ENCODE measurements at regions not wholly inside any gene's neighbourhood (a gene's known extent, or its start where the extent isn't known, plus 50 kb on each side); places are given as distances from the start of the nearest gene placed in this dataset.
A peak's percentile ranks its signal among the peaks of the same experiment; 100 is the strongest.

DNA sequence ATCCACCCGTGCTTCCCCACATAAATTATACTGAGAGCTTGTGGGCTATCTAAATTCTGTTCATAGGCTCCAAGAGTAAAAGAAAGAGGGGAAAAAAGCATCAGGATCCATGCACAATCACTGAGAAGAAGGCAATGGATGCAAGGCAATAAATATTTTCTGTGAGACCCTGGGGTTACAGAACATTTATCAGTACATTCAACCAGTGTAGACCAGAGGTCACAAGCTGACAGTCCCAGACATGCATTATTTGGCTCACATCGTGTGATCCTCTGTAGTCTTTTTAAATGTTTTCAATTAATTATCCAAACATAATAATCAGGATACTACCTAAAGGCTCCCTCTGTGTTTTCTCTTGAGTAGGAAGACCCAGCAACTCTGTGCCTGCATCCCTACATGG lies 267.9 kb upstream of the CAND1 start:
- in situ Hi-C loops (cut with MboI; ENCODE audit: low sequenced_read_pairs): no loop called here
- Histone ChIP-seq H3K9me3 (no peaks in the 10 kb centered on the region), H3K4me3 (no peak overlapping the region), H3K27me3 (ENCODE audit: low read depth) (no peaks in the 10 kb centered on the region), H3K4me1 (no peaks in the 10 kb centered on the region), H3K36me3 (replicated peaks) (no peaks in the 10 kb centered on the region)
- no peak for DNase-seq (ENCODE audit: low spot score in 2 of 2)

DNA sequence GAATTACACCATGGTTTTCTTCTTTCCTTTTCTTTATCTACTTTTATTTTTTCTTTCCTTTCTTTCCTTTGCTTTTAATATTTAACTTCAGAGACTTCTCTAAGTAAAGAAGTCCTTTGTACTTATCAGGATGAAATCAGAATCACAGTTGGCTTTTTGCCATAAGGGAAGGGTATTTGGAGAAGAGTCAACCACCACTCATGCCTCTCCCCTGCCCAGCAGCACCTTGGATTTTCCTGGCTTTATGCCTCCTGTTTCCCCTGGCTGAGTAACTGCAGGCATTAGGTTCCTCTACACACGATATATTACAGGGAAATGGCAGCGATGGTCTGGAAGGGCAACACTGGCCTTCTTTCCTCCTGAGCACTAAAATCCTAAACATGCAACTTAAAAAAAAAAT lies 266.4 kb upstream of the CAND1 start:
- no peaks in the 10 kb centered on the region for H3K36me3 ChIP-seq (replicated peaks)
- H3K4me3 ChIP-seq: no peak overlapping the region
- H3K27me3 ChIP-seq (ENCODE audit: low read depth): no peaks in the 10 kb centered on the region
- in situ Hi-C loops (cut with MboI; ENCODE audit: low sequenced_read_pairs): no loop called here
- no peak for DNase-seq (ENCODE audit: low spot score in 2 of 2)
- H3K4me1 ChIP-seq: no peaks in the 10 kb centered on the region
- H3K9me3 ChIP-seq: no peaks in the 10 kb centered on the region

DNA sequence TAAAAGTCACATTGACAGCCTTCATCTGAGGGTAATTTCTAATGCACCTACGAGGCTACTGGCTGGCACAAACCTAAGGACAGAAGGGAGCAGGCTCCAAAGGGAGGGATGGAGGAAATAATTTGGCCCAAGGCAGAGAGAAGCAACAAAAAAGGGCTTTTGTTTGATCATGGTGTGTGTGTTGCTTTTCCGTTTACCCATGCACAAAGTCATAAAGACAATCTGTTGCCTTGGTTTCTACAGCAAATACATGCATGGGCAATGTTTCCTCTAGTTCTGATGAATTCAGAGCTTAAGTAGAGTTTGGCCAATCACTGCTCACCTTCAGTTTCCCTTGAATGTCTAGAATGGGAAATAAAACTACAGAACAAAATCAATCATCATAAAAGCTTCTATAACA lies 262.5 kb upstream of the CAND1 start:
- H3K27me3 ChIP-seq (ENCODE audit: low read depth): no peaks in the 10 kb centered on the region; the same call in 1 of the 2 replicates
- in situ Hi-C loops (cut with MboI; ENCODE audit: low sequenced_read_pairs): no loop called here
- no peak overlapping the region for H3K4me3 ChIP-seq
- no peaks in the 10 kb centered on the region for H3K4me1 ChIP-seq
- H3K36me3 ChIP-seq (replicated peaks): no peaks in the 10 kb centered on the region
- no peaks in the 10 kb centered on the region for H3K9me3 ChIP-seq
- no peak for DNase-seq (ENCODE audit: low spot score in 2 of 2)

- Histone ChIP-seq H3K27me3 (ENCODE audit: low read depth) (no peaks in the 10 kb centered on the region; the same call in 1 of the 2 replicates), H3K4me3 (no peak overlapping the region)
- in situ Hi-C loops (cut with MboI; ENCODE audit: low sequenced_read_pairs): no loop called here
Observed at GRCh38 chr12:67014642-67015041, 254.5 kb upstream of the CAND1 start.

GRCh38 chr12:67018105-67018504 lies 251.1 kb upstream of the CAND1 start:
- no peak for DNase-seq (ENCODE audit: low spot score in 2 of 2)
- Histone ChIP-seq H3K4me3 (no peak overlapping the region), H3K9me3 (no peaks in the 10 kb centered on the region), H3K36me3 (replicated peaks) (no peaks in the 10 kb centered on the region), H3K4me1 (no peaks in the 10 kb centered on the region), H3K27me3 (ENCODE audit: low read depth) (no peaks in the 10 kb centered on the region)
- in situ Hi-C loops (cut with MboI; ENCODE audit: low sequenced_read_pairs): no loop called here

More at GRCh38 chr12:67014642-67015041, 254.5 kb upstream of the CAND1 start:
- Histone ChIP-seq H3K4me1 (no peaks in the 10 kb centered on the region), H3K36me3 (replicated peaks) (no peaks in the 10 kb centered on the region), H3K9me3 (no peaks in the 10 kb centered on the region)
- no peak for DNase-seq (ENCODE audit: low spot score in 2 of 2)

DNA sequence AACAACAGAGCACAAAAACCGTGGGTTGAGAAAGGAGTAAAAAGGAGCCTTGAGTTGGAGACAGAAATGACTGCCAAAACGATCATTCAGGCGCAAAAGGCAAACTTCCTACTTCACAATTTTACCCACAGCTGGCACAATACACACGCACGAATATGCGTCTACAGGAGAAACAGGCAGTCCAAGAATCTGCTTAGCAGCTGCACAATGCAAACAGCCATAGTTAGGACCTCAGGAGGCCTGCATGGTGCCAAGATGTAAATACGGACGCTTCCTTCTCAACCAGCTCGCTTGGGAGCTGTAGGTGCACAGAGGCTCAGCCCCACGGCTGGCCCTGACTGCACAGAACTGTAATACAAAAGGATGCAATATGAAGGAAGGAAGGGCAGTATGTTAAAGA lies 250.1 kb upstream of the CAND1 start:
- no peaks in the 10 kb centered on the region for H3K27me3 ChIP-seq (ENCODE audit: low read depth)
- in situ Hi-C loops (cut with MboI; ENCODE audit: low sequenced_read_pairs): no loop called here

GRCh38 chr12:67025543-67026114 lies 243.5 kb upstream of the CAND1 start:
- Histone ChIP-seq H3K27me3 (ENCODE audit: low read depth) (no peaks in the 10 kb centered on the region), H3K9me3 (no peaks in the 10 kb centered on the region), H3K4me3 (no peak overlapping the region), H3K36me3 (replicated peaks) (no peaks in the 10 kb centered on the region), H3K4me1 (no peaks in the 10 kb centered on the region; the same call in 1 of the 2 replicates)
- in situ Hi-C loops (cut with MboI; ENCODE audit: low sequenced_read_pairs): no loop called here
- peak; percentile 31 to 78 for DNase-seq (ENCODE audit: low spot score in 2 of 2)

More for the DNA sequence above, 250.1 kb upstream of the CAND1 start:
- H3K4me1 ChIP-seq: no peaks in the 10 kb centered on the region
- H3K36me3 ChIP-seq (replicated peaks): no peaks in the 10 kb centered on the region
- H3K4me3 ChIP-seq: no peak overlapping the region
- no peaks in the 10 kb centered on the region for H3K9me3 ChIP-seq
- DNase-seq (ENCODE audit: low spot score in 2 of 2): no peak

DNA sequence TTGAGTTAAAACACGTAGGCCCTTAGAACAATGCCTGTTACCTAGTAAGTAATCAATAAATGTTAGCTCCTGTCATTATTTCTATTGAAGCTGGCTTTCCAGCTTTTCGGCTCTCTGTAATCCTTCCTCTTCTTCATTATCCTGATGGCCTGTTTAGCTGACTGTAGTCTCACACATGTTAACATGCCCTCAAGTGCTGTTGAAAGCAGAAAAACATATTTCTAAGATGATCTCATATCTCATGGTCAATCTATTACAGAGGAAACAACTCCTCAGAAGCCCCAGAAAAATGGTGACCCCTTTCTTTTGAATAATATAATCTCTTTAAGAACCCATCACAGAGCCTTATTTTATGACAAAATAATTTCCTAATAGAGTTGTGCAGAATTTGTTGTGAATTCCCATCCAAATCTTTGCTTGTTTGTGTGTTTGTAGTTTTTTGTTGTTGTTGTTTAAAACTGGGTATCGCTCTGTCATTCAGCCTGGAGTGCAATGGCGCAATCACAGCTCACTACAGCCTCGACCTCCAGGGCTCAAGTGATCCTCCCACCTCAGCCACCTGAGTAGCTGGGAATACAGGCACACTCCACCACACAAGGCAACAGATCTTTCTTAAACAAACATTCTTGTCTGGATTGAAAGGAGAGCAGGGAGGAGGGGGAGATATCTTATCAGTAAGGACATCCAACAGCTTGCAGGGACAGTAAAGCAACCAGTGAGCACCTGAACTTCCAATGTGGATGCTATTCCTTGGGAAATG lies 242.5 kb upstream of the CAND1 start:
- Histone ChIP-seq H3K9me3 (no peaks in the 10 kb centered on the region), H3K4me1 (no peaks in the 10 kb centered on the region; the same call in 1 of the 2 replicates), H3K36me3 (replicated peaks) (no peaks in the 10 kb centered on the region), H3K27me3 (ENCODE audit: low read depth) (0 out of 2 replicates have a peak, but pooled peaks cover 4% of the 10 kb centered on the region), H3K4me3 (no peak overlapping the region)
- DNase-seq (ENCODE audit: low spot score in 2 of 2): no peak
- in situ Hi-C loops (cut with MboI; ENCODE audit: low sequenced_read_pairs): no loop called here

DNA sequence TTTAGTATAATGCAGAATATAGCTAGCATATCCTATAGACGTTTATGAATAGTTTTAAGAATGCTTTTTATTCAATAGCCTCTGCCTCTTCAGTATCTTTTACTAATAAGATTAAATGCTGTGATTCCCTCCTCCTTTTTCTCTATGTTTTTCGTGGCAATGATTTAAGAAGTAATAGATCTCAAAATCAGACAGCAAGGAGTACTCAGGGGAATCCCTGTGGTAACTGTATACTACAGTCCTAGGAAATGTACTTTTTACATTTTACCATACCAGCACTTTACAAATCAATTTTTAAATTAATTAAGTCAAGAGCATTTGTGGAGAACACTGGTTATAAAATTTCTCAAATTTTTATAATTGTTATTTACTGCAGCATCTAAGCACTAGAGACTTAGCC lies 240.6 kb upstream of the CAND1 start:
- Histone ChIP-seq H3K4me1 (no peaks in the 10 kb centered on the region; the same call in 1 of the 2 replicates), H3K36me3 (replicated peaks) (no peaks in the 10 kb centered on the region), H3K9me3 (no peaks in the 10 kb centered on the region), H3K4me3 (no peak overlapping the region), H3K27me3 (ENCODE audit: low read depth) (0 out of 2 replicates have a peak, but pooled peaks cover 4% of the 10 kb centered on the region)
- in situ Hi-C loops (cut with MboI; ENCODE audit: low sequenced_read_pairs): no loop called here
- no peak for DNase-seq (ENCODE audit: low spot score in 2 of 2)

DNA sequence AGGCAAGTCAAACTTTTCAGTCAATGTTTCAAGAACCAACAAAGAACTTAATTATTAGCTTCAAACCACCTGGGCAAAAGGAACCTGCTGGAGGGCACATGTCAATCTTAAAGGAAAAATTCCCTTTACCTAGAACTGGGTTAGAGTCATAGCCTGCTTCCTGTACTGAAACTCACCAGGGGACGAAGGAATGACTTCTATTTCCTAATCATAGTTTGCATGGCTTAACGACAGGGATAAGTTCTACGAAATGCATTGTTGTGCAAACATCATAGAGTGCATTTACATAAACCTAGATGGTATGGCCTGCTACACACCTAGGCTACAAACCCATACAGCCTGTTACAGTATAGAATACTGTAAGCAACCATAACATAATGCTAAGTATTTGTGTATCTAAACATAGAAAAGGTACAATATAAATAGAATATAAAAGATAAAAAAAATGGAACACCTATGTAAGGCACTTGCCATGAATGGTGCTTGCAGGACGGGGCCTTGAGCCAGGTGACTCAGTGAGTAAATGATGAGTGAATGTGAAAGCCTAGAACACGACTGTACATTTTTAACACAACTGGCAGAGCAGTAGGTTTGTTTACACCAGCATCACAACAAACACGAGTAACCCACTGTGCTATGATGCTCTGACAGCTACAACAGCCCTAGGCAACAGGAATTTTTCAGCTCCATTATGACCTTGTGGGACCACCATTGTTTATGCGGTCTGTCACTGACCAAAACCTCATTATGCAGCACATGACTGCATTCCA lies 234.9 kb upstream of the CAND1 start:
- in situ Hi-C loops (cut with MboI; ENCODE audit: low sequenced_read_pairs): no loop called here

DNA sequence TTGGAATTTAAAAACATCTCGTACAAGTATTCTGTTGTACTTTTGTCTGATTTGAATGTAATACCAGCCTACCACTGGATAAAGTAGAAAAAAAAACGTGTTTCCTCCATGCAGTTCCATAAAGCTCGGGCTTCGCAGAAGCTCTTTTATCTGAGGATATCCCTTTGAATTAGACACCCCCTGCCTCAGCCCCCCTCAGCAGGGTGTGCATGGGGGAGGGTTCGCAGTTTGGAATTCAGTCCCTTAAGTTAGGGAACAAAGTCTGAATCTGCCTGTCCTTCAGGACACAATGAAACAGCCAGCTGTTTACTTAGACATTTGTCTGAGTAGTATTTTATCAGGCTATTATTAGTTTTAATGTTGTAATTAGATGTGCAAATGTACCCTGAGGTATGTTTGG lies 234.0 kb upstream of the CAND1 start:
- in situ Hi-C loops (cut with MboI; ENCODE audit: low sequenced_read_pairs): no loop called here
- no peak overlapping the region for H3K4me3 ChIP-seq
- H3K36me3 ChIP-seq (replicated peaks): no peaks in the 10 kb centered on the region
- DNase-seq (ENCODE audit: low spot score in 2 of 2): no peak
- no peaks in the 10 kb centered on the region for H3K9me3 ChIP-seq
- H3K27me3 ChIP-seq (ENCODE audit: low read depth): 0 out of 2 replicates have a peak, but pooled peaks cover 4% of the 10 kb centered on the region
- H3K4me1 ChIP-seq: no peaks in the 10 kb centered on the region

More for the DNA sequence above, 234.9 kb upstream of the CAND1 start:
- Histone ChIP-seq H3K36me3 (replicated peaks) (no peaks in the 10 kb centered on the region), H3K27me3 (ENCODE audit: low read depth) (0 out of 2 replicates have a peak, but pooled peaks cover 4% of the 10 kb centered on the region), H3K4me3 (no peak overlapping the region), H3K4me1 (no peaks in the 10 kb centered on the region), H3K9me3 (no peaks in the 10 kb centered on the region)
- no peak for DNase-seq (ENCODE audit: low spot score in 2 of 2)

DNA sequence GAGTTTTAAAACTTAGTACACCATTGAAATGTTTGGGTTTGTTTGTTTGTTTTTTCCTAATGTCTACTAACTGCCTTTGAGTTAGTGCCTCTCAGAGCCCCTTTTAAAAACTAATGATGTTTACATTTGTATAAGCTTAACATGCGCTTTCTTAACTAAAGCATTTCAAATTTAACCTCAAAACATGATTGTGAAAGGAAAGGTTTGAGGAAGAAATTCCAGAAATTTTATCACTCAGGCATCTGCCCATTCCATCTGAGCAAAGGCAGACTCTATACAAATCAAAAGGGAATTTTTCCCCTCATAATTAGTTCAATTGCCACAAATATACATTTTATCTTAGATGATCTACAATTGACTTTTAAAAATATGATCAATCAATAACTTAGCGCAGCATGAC lies 230.7 kb upstream of the CAND1 start:
- Histone ChIP-seq H3K27me3 (ENCODE audit: low read depth) (no peaks in the 10 kb centered on the region), H3K4me1 (no peaks in the 10 kb centered on the region), H3K9me3 (no peaks in the 10 kb centered on the region), H3K4me3 (no peak overlapping the region), H3K36me3 (replicated peaks) (no peaks in the 10 kb centered on the region)
- no peak for DNase-seq (ENCODE audit: low spot score in 2 of 2)
- in situ Hi-C loops (cut with MboI; ENCODE audit: low sequenced_read_pairs): no loop called here

GRCh38 chr12:67039995-67040860 lies 228.9 kb upstream of the CAND1 start:
- Histone ChIP-seq H3K36me3 (replicated peaks) (no peaks in the 10 kb centered on the region), H3K4me3 (no peak overlapping the region), H3K27me3 (ENCODE audit: low read depth) (no peaks in the 10 kb centered on the region), H3K9me3 (no peaks in the 10 kb centered on the region), H3K4me1 (no peaks in the 10 kb centered on the region)
- no peak for DNase-seq (ENCODE audit: low spot score in 2 of 2)
- in situ Hi-C loops (cut with MboI; ENCODE audit: low sequenced_read_pairs): no loop called here

Measured in HAP-1 (cell line).